ENCODE measurements at regions not wholly inside any gene's neighbourhood (a gene's known extent, or its start where the extent isn't known, plus 50 kb on each side); places are given as distances from the start of the nearest gene placed in this dataset.

GRCh38 chr7:17474724-17475344, 176.4 kb downstream of the AHR start:
- no peak for DNase-seq (ENCODE audit: low read depth in 2 of 3, low spot score in 2 of 3)

- DNase-seq (ENCODE audit: low read depth in 2 of 3, low spot score in 2 of 3): no peak
These were observed 178.7 kb downstream of the AHR start for GRCh38 chr7:17477182-17477581.

GRCh38 chr7:17481118-17481517, 182.7 kb downstream of the AHR start:
- DNase-seq (ENCODE audit: low read depth in 2 of 3, low spot score in 2 of 3): no peak

- DNase-seq (ENCODE audit: low read depth in 2 of 3, low spot score in 2 of 3): no peak
These were observed 186.9 kb downstream of the AHR start for GRCh38 chr7:17485368-17485767.

- no peak for DNase-seq (ENCODE audit: low read depth in 2 of 3, low spot score in 2 of 3)
These were observed 187.5 kb downstream of the AHR start for GRCh38 chr7:17485904-17486303.

- no peak for DNase-seq (ENCODE audit: low read depth in 2 of 3, low spot score in 2 of 3)
These were observed 188.4 kb downstream of the AHR start for GRCh38 chr7:17486835-17487234.

GRCh38 chr7:17487343-17487742, 188.9 kb downstream of the AHR start:
- DNase-seq (ENCODE audit: low read depth in 2 of 3, low spot score in 2 of 3): no peak

GRCh38 chr7:17488829-17489228, 190.4 kb downstream of the AHR start:
- peak in 1 of 3 donors; percentile 39 for DNase-seq (ENCODE audit: low read depth in 2 of 3, low spot score in 2 of 3)

- no peak for DNase-seq (ENCODE audit: low read depth in 2 of 3, low spot score in 2 of 3)
These were observed 191.5 kb downstream of the AHR start for GRCh38 chr7:17489961-17490360.

GRCh38 chr7:17490825-17491224, 192.4 kb downstream of the AHR start:
- no peak for DNase-seq (ENCODE audit: low read depth in 2 of 3, low spot score in 2 of 3)

- no peak for DNase-seq (ENCODE audit: low read depth in 2 of 3, low spot score in 2 of 3)
These were observed 194.0 kb downstream of the AHR start for GRCh38 chr7:17492437-17492836.

- no peak for DNase-seq (ENCODE audit: low read depth in 2 of 3, low spot score in 2 of 3)
These were observed 195.0 kb downstream of the AHR start for GRCh38 chr7:17493446-17493845.

GRCh38 chr7:17495655-17496394, 197.4 kb downstream of the AHR start:
- no peak for DNase-seq (ENCODE audit: low read depth in 2 of 3, low spot score in 2 of 3)

- no peak for DNase-seq (ENCODE audit: low read depth in 2 of 3, low spot score in 2 of 3)
These were observed 198.7 kb downstream of the AHR start for GRCh38 chr7:17497136-17497535.

GRCh38 chr7:17497549-17498167, 199.2 kb downstream of the AHR start:
- DNase-seq (ENCODE audit: low read depth in 2 of 3, low spot score in 2 of 3): no peak

- no peak for DNase-seq (ENCODE audit: low read depth in 2 of 3, low spot score in 2 of 3)
These were observed 199.8 kb downstream of the AHR start for GRCh38 chr7:17498230-17498629.

- no peak for DNase-seq (ENCODE audit: low read depth in 2 of 3, low spot score in 2 of 3)
These were observed 202.3 kb downstream of the AHR start for GRCh38 chr7:17500736-17501135.

GRCh38 chr7:17501441-17502212, 203.2 kb downstream of the AHR start:
- no peak for DNase-seq (ENCODE audit: low read depth in 2 of 3, low spot score in 2 of 3)

GRCh38 chr7:17502213-17503060, 204.0 kb downstream of the AHR start:
- DNase-seq (ENCODE audit: low read depth in 2 of 3, low spot score in 2 of 3): no peak

- no peak for DNase-seq (ENCODE audit: low read depth in 2 of 3, low spot score in 2 of 3)
These were observed 207.6 kb downstream of the AHR start for GRCh38 chr7:17506095-17506494.

Data from hematopoietic multipotent progenitor cell (in vitro differentiated cells).